ENCODE measurements at regions not wholly inside any gene's neighbourhood (a gene's known extent, or its start where the extent isn't known, plus 50 kb on each side); places are given as distances from the start of the nearest gene placed in this dataset.

- no peak overlapping the region for H3K4me3 ChIP-seq
- H3K27ac ChIP-seq: no peak overlapping the region
- no peaks in the 10 kb centered on the region for H3K36me3 ChIP-seq
- H3K9me3 ChIP-seq: no peaks in the 10 kb centered on the region
- TF ChIP-seq CTCF (IDR thresholded peaks at IDR 0.05): no peak
- DNase-seq (ENCODE audit: low spot score in 2 of 2): no peak
- no peaks in the 10 kb centered on the region for H3K4me1 ChIP-seq
- intact Hi-C loops (cut with DNase I): no loop called here
- no peaks in the 10 kb centered on the region for H3K27me3 ChIP-seq
These were observed 148.7 kb downstream of the OSR1 start for GRCh38 chr2:19209575-19210341.

DNA sequence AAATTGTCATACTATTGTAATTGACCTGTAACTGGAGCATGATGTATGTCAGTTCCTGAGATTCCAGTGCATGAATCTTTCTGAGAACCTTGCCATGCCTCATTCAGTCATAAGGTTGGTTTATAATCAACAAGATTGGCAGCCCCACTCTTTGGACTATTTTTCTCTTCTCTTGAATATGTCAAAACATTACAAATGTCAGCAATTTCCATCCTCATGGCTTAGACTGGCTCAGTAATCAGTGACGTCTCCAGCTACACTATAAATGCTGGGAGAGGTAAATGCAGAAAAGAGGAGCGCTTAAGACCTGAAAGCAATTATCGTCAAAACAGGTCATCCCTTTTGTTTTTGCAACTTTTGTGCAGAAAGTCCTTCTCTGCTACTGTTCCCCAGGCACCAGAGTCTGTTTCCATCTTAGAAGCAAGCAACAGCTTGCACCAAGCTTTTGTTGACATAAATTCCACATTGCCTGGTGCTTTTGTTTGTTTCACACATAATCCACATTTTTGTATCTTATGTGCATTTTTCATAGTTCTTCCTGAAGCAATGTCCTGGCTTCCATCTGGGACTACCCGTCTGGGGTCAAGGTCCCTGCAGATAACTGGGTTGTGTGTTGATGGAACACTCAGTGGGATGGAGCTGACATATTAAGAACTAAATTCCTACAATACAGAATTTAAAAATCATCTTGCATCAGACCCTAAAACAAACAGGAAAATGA, 149.8 kb downstream of the OSR1 start:
- Histone ChIP-seq H3K36me3 (no peaks in the 10 kb centered on the region), H3K27ac (no peak overlapping the region), H3K9me3 (no peaks in the 10 kb centered on the region), H3K4me3 (no peak overlapping the region), H3K27me3 (no peaks in the 10 kb centered on the region), H3K4me1 (no peaks in the 10 kb centered on the region)
- no peak for DNase-seq (ENCODE audit: low spot score in 2 of 2)
- TF ChIP-seq CTCF (IDR thresholded peaks at IDR 0.05): no peak
- intact Hi-C loops (cut with DNase I): no loop called here

DNA sequence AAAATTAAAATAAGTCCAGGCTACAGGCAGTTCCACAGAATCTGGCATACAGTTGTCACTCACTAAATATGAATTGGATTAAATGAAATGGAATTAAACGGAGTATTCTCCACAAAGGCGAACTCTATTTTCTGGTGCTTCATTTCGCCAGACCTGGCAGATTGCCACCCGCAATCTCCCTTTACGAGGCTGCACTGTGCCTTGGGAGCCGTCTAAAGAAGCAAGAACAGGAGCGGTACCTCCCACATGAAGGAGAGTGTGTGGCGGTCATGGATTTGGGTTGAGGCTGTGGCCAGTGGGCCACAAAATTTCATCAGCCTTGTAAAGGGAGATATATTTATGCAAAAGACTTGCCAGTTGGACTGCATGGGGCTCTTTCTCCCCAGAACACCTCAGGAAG, 151.0 kb downstream of the OSR1 start:
- no peak for DNase-seq (ENCODE audit: low spot score in 2 of 2)

GRCh38 chr2:19205983-19206533, 152.4 kb downstream of the OSR1 start:
- H3K27me3 ChIP-seq: no peaks in the 10 kb centered on the region
- TF ChIP-seq CTCF (IDR thresholded peaks at IDR 0.05): no peak
- no peak overlapping the region for H3K27ac ChIP-seq
- no peaks in the 10 kb centered on the region for H3K36me3 ChIP-seq
- H3K4me1 ChIP-seq: no peaks in the 10 kb centered on the region
- no peak overlapping the region for H3K4me3 ChIP-seq
- intact Hi-C loops (cut with DNase I): no loop called here
- no peak for DNase-seq (ENCODE audit: low spot score in 2 of 2)
- no peaks in the 10 kb centered on the region for H3K9me3 ChIP-seq

More for the DNA sequence above, 151.0 kb downstream of the OSR1 start:
- Histone ChIP-seq H3K9me3 (no peaks in the 10 kb centered on the region), H3K36me3 (no peaks in the 10 kb centered on the region), H3K27me3 (no peaks in the 10 kb centered on the region), H3K4me1 (no peaks in the 10 kb centered on the region), H3K4me3 (no peak overlapping the region), H3K27ac (no peak overlapping the region)
- TF ChIP-seq CTCF (IDR thresholded peaks at IDR 0.05): no peak
- intact Hi-C loops (cut with DNase I): no loop called here

DNA sequence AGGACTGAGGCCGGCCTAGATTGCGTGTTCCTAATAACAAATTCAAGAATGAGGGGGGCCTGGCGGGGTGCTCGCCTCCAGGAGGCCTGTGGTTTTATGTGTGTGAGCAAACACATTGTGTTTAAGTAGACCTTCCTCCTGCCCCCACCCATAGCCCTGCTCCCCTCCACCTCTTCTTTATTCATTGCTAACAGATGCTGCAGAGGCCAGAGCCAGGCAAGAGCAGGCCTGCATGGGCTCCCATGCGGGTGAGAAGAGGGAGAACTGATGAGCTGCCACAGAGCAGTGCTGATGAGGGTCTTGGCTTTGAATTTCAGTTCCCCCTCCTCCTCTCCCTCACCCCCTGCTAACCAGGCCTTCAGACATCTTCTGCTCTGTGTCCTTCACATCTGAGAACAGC, 154.6 kb downstream of the OSR1 start:
- TF ChIP-seq CTCF (IDR thresholded peaks at IDR 0.05): no peak
- no peaks in the 10 kb centered on the region for H3K4me1 ChIP-seq
- no peak overlapping the region for H3K4me3 ChIP-seq
- no peak for DNase-seq (ENCODE audit: low spot score in 2 of 2)
- H3K36me3 ChIP-seq: no peaks in the 10 kb centered on the region
- intact Hi-C loops (cut with DNase I): no loop called here
- H3K27ac ChIP-seq: no peak overlapping the region
- no peaks in the 10 kb centered on the region for H3K27me3 ChIP-seq
- no peaks in the 10 kb centered on the region for H3K9me3 ChIP-seq
